H9 (cell line): ENCODE measurements at regions not wholly inside any gene's neighbourhood (a gene's known extent, or its start where the extent isn't known, plus 50 kb on each side); places are given as distances from the start of the nearest gene placed in this dataset.
"Not testable (repeated sequence)": the region's sequence is repeated elsewhere in the genome, so short reads cannot be mapped to it uniquely, and the experiment has no call there.

Source experiments
- DNase-seq: peaks from one replicate; pipeline ENCODE4 v3.0.0-alpha.2; 2017
- H2AFZ ChIP-seq: one replicate; pipeline ENCODE4 v1.6.1; 2013; ENCODE audit warnings: mild to moderate bottlenecking, low read length, control low read depth, moderate library complexity
- H2AK5ac ChIP-seq: 2 replicates; pipeline ENCODE4 v1.6.1; 2013; ENCODE audit warnings: low read length, control low read depth, mixed read lengths; ENCODE audit not compliant: insufficient read length
- H2BK120ac ChIP-seq: one replicate; pipeline ENCODE4 v1.6.1; 2013; ENCODE audit warnings: low read depth, mild to moderate bottlenecking, low read length, control low read depth, inconsistent platforms; ENCODE audit not compliant: poor library complexity, severe bottlenecking
- H2BK12ac ChIP-seq: 2 replicates; pipeline ENCODE4 v1.6.1; 2013; ENCODE audit warnings: low read length, control low read depth, mixed read lengths, low read depth; ENCODE audit not compliant: insufficient read length
- H2BK15ac ChIP-seq: 2 replicates; pipeline ENCODE4 v1.6.1; 2013; ENCODE audit warnings: low read depth, low read length, control low read depth
- H2BK20ac ChIP-seq: one replicate; pipeline ENCODE4 v1.6.1; 2013; ENCODE audit warnings: low read depth, mild to moderate bottlenecking, low read length, control low read depth, inconsistent platforms; ENCODE audit not compliant: poor library complexity, severe bottlenecking
- H2BK5ac ChIP-seq: 2 replicates; pipeline ENCODE4 v1.6.1; 2013; ENCODE audit warnings: low read length, control low read depth, mixed read lengths; ENCODE audit not compliant: insufficient read length
- H3K14ac ChIP-seq: 2 replicates; pipeline ENCODE4 v1.6.1; 2013; ENCODE audit warnings: low read length, control low read depth; ENCODE audit not compliant: insufficient read depth
- H3K18ac ChIP-seq: 2 replicates; pipeline ENCODE4 v1.6.1; 2013; ENCODE audit warnings: low read depth, mild to moderate bottlenecking, mixed read lengths, low read length, control low read depth; ENCODE audit not compliant: insufficient read length
- H3K23ac ChIP-seq: 2 replicates; pipeline ENCODE4 v1.6.1; 2013; ENCODE audit warnings: low read length, control low read depth, mixed read lengths, low read depth; ENCODE audit not compliant: insufficient read length
- H3K23me2 ChIP-seq: 2 replicates; pipeline ENCODE4 v1.6.1; 2013; ENCODE audit warnings: low read depth, mild to moderate bottlenecking, mixed read lengths, low read length, control low read depth; ENCODE audit not compliant: insufficient read length, poor library complexity, severe bottlenecking
- H3K27ac ChIP-seq: 2 replicates; pipeline ENCODE4 v1.5.1; 2013; ENCODE audit warnings: low read length, control low read depth, mixed read lengths, low read depth; ENCODE audit not compliant: insufficient read length
- H3K27me3 ChIP-seq: 2 replicates; pipeline ENCODE4 v1.6.1; 2013; ENCODE audit warnings: low read length, control low read depth, inconsistent platforms; ENCODE audit not compliant: insufficient read depth
- H3K4ac ChIP-seq: 2 replicates; pipeline ENCODE4 v1.6.1; 2013; ENCODE audit warnings: low read depth, mild to moderate bottlenecking, control low read depth, inconsistent platforms, low read length, moderate library complexity
- H3K4me1 ChIP-seq: 2 replicates; pipeline ENCODE4 v1.6.1; 2013; ENCODE audit warnings: low read length, control low read depth, inconsistent platforms; ENCODE audit not compliant: insufficient read depth
- H3K4me2 ChIP-seq: 2 replicates; pipeline ENCODE4 v1.6.1; 2013; ENCODE audit warnings: low read length, control low read depth, mixed read lengths; ENCODE audit not compliant: insufficient read length, insufficient read depth
- H3K56ac ChIP-seq: 2 replicates; pipeline ENCODE4 v1.6.1; 2013; ENCODE audit warnings: low read depth, mild to moderate bottlenecking, mixed read lengths, low read length, control low read depth; ENCODE audit not compliant: insufficient read length
- H3K79me1 ChIP-seq: 2 replicates; pipeline ENCODE4 v1.6.1; 2013; ENCODE audit warnings: low read depth, mild to moderate bottlenecking, moderate library complexity, low read length, control low read depth, inconsistent platforms; ENCODE audit not compliant: insufficient read depth, poor library complexity, severe bottlenecking
- H3K79me2 ChIP-seq: 2 replicates; pipeline ENCODE4 v1.6.1; 2013; ENCODE audit warnings: low read length, control low read depth, inconsistent platforms; ENCODE audit not compliant: insufficient read depth
- H3K9ac ChIP-seq: 2 replicates; pipeline ENCODE4 v1.6.1; 2013; ENCODE audit warnings: low read length, control low read depth, mixed read lengths; ENCODE audit not compliant: insufficient read length; ENCODE audit errors: extremely low read depth
- H3K9me3 ChIP-seq: one replicate; pipeline ENCODE4 v1.6.1; 2013; ENCODE audit warnings: low read depth, low read length, inconsistent platforms; ENCODE audit not compliant: control insufficient read depth
- H3T11ph ChIP-seq: one replicate; pipeline ENCODE4 v1.6.1; 2013; ENCODE audit warnings: mild to moderate bottlenecking, low read length, control low read depth, inconsistent platforms
- H4K20me1 ChIP-seq: one replicate; pipeline ENCODE4 v1.6.1; 2013; ENCODE audit not compliant: control insufficient read depth, insufficient read length, insufficient read depth
- H4K5ac ChIP-seq: 2 replicates; pipeline ENCODE4 v1.6.1; 2013; ENCODE audit warnings: low read depth, mild to moderate bottlenecking, mixed read lengths, low read length, control low read depth; ENCODE audit not compliant: insufficient read length
- H4K8ac ChIP-seq: replicated peaks from 2 replicates; pipeline ENCODE4 v1.6.1; 2013; ENCODE audit warnings: low read length, control low read depth, mixed read lengths, low read depth; ENCODE audit not compliant: insufficient read length
- H4K91ac ChIP-seq: 2 replicates; pipeline ENCODE4 v1.6.1; 2013; ENCODE audit warnings: low read depth, mild to moderate bottlenecking, moderate library complexity, mixed read lengths, low read length, control low read depth; ENCODE audit not compliant: insufficient read length
- H3K27ac Mint-ChIP-seq, 3 experiments: 2 replicates in 2 of 3; 3 replicates in 1 of 3; pipeline ENCODE4 v1.8.0; 2020 to 2021; ENCODE audit warnings: mixed read lengths in 3 of 3, mild to moderate bottlenecking in 1 of 3, moderate library complexity in 1 of 3
- H3K27me3 Mint-ChIP-seq: 2 replicates; pipeline ENCODE4 v1.8.0; 2021; ENCODE audit warnings: low read depth, mild to moderate bottlenecking, moderate library complexity, mixed read lengths
- H3K36me3 Mint-ChIP-seq, 3 experiments: 2 replicates in 2 of 3; 3 replicates in 1 of 3; pipeline ENCODE4 v1.8.0; 2020 to 2021; ENCODE audit warnings: low read depth in 3 of 3, mixed read lengths in 3 of 3; ENCODE audit not compliant: insufficient read depth in 1 of 3
- H3K4me1 Mint-ChIP-seq, 2 experiments: 2 replicates each; pipeline ENCODE4 v1.8.0; 2020; ENCODE audit warnings: mixed read lengths in 2 of 2
- H3K4me3 Mint-ChIP-seq, 2 experiments: 2 replicates in 1 of 2; 3 replicates in 1 of 2; pipeline ENCODE4 v1.8.0; 2020 to 2021; ENCODE audit warnings: mild to moderate bottlenecking in 2 of 2, mixed read lengths in 2 of 2, moderate library complexity in 1 of 2
- H3K9me3 Mint-ChIP-seq, 2 experiments: 2 replicates in 1 of 2; 3 replicates in 1 of 2; pipeline ENCODE4 v1.8.0; 2020; ENCODE audit warnings: mild to moderate bottlenecking in 2 of 2, mixed read lengths in 2 of 2, moderate library complexity in 1 of 2
- WGBS: extraction: QIAGEN DNeasy Blood & Tissue Kit; methylation state at CpG from one replicate; pipeline ENCODE4 v1.1.7; 2013; ENCODE audit warnings: missing lambda C conversion rate, low lambda C conversion rate, mixed read lengths; ENCODE audit not compliant: insufficient read length; ENCODE audit errors: extremely low coverage; 5-methylcytosine and 5-hydroxymethylcytosine counted together

DNA sequence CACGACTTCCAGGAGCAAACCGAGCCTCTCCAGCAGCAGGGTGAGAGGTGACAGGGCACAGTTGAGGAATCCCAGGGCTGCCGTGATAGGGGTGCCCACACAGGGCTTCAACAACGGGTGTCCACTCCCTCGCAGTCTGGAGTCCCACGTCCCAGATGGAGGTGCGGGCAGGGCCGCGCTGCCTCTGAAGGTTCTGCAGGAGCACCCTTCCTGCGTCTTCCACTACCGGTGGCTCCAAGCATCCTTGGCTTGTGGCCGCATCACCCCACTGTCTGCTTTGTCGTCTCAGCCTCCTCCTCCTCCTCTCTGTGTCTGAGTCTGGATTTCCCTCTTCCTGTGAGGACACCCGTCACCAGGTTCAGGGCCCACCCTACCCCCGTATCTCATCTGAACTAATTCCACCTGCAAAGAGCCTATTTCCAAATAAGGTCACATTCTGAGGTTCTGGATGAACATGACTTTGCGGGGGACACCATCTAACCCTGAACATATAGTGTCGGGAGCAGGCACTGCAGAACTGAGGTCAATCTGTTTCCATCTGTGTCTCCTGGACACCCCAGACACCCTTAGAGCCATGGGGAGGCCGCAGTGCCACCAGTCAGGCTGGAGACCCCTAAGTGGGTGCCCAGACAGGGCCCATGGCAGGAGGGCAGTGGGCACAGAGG is 117.3 kb upstream of the FOXD4L5 start:
- not testable (repeated sequence) for H3K27ac Mint-ChIP-seq, H4K20me1 ChIP-seq, H3K4me3 Mint-ChIP-seq, H3K14ac ChIP-seq, H4K8ac ChIP-seq, H3K27me3 ChIP-seq, H3K23ac ChIP-seq, H3K56ac ChIP-seq, H3K4ac ChIP-seq, H3T11ph ChIP-seq, DNase-seq, H3K79me1 ChIP-seq, H3K4me1 ChIP-seq, H2AFZ ChIP-seq, H4K5ac ChIP-seq, H3K27ac ChIP-seq, H3K79me2 ChIP-seq, H2BK5ac ChIP-seq, H2BK12ac ChIP-seq, H2BK20ac ChIP-seq, H2AK5ac ChIP-seq, H3K9ac ChIP-seq, H4K91ac ChIP-seq, H3K4me1 Mint-ChIP-seq, H3K4me2 ChIP-seq, H3K23me2 ChIP-seq, H3K18ac ChIP-seq, H3K27me3 Mint-ChIP-seq, H2BK120ac ChIP-seq, H2BK15ac ChIP-seq
- H3K9me3 Mint-ChIP-seq, result peaks cover 75 to 83% of the 10 kb centered on the region in 2 experiments
- peaks cover 9 to 23% (median 22%) of the 10 kb centered on the region in 3 experiments; a peak in 6 of 7 replicates for H3K36me3 Mint-ChIP-seq
- no CpG with 5 or more reads among the region's 18 CpGs for WGBS
- peaks cover 28% of the 10 kb centered on the region for H3K9me3 ChIP-seq

DNA sequence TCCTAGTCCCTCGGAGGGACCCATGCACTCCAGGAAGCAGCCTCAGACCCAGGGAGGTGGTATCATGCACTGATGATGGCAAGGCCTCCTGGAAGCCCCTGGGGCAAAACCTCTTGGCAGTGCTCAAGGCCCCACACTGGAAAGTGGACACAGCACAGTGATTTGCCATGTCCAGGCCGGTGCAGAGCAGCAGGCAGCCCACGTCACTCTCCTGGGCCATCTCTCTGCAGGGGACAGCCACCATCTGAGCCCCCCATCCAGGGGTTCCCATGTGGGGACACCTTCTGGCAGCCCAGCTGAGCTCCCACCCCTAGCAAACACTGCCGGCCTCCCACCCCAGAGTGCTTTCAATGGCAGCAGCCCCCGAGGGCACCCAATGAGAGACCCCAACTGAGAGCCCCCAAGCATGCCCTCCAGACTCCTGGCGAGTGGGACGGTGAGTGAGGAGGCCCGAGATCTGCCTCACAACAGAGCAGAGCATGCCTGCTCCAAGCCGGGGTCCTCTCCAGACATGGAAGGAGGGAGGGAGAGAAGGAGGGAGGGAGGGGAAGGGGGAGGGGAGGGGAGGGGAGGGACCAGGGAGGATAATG is 116.5 kb upstream of the FOXD4L5 start:
- H3K14ac ChIP-seq, H2AK5ac ChIP-seq, H2BK12ac ChIP-seq, H4K8ac ChIP-seq, H3T11ph ChIP-seq, H3K4me1 Mint-ChIP-seq, H3K4me3 Mint-ChIP-seq, H2AFZ ChIP-seq, H4K20me1 ChIP-seq, H3K79me2 ChIP-seq, H3K23ac ChIP-seq, H3K27me3 Mint-ChIP-seq, H3K4me2 ChIP-seq, H4K5ac ChIP-seq, H3K56ac ChIP-seq, H3K4me1 ChIP-seq, H3K27ac Mint-ChIP-seq, H3K18ac ChIP-seq, H2BK5ac ChIP-seq, DNase-seq, H4K91ac ChIP-seq, H3K23me2 ChIP-seq, H3K9ac ChIP-seq, H2BK120ac ChIP-seq, H3K27ac ChIP-seq, H2BK20ac ChIP-seq, H2BK15ac ChIP-seq, H3K79me1 ChIP-seq, H3K27me3 ChIP-seq, H3K4ac ChIP-seq: not testable (repeated sequence)
- peaks cover 23% of the 10 kb centered on the region for H3K9me3 ChIP-seq
- Mint-ChIP-seq H3K36me3 (peaks cover 11 to 27% (median 22%) of the 10 kb centered on the region in 3 experiments; a peak in 6 of 7 replicates), H3K9me3 (peaks cover 79 to 87% of the 10 kb centered on the region in 2 experiments)
- no CpG with 5 or more reads among the region's 9 CpGs for WGBS
